ENCODE measurements at regions not wholly inside any gene's neighbourhood (a gene's known extent, or its start where the extent isn't known, plus 50 kb on each side); places are given as distances from the start of the nearest gene placed in this dataset.

DNA sequence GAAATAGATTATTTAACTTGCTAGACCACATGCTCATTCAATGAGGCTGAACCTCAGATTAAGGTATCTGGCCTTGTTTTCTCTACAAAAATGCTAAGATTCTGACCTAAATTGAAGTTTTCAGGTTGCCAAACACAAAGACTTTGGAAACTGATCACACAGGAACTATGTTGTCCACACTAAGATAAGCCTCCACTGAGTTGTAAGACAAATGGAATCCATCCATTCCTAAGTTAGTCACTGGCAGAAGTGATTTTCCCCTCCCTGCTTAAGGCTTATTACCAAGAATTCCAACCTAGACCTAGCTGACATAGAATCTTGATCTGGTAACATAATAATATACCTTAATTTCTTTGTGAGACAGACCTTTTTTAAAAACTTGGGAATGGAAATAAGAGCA lies 608.1 kb downstream of the TENT5A start:
- TF ChIP-seq, protein P1, sequence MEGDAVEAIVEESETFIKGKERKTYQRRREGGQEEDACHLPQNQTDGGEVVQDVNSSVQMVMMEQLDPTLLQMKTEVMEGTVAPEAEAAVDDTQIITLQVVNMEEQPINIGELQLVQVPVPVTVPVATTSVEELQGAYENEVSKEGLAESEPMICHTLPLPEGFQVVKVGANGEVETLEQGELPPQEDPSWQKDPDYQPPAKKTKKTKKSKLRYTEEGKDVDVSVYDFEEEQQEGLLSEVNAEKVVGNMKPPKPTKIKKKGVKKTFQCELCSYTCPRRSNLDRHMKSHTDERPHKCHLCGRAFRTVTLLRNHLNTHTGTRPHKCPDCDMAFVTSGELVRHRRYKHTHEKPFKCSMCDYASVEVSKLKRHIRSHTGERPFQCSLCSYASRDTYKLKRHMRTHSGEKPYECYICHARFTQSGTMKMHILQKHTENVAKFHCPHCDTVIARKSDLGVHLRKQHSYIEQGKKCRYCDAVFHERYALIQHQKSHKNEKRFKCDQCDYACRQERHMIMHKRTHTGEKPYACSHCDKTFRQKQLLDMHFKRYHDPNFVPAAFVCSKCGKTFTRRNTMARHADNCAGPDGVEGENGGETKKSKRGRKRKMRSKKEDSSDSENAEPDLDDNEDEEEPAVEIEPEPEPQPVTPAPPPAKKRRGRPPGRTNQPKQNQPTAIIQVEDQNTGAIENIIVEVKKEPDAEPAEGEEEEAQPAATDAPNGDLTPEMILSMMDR (IDR thresholded peaks at IDR 0.05; ENCODE audit: insufficient read depth, low read length, poor library complexity, severe bottlenecking), result no peak
- no peak for DNase-seq (ENCODE audit: extremely low read depth, insufficient read length)
- no peaks in the 10 kb centered on the region for H3K27me3 ChIP-seq (replicated peaks; ENCODE audit: control insufficient read depth, insufficient read depth, low read length)
- H3K4me3 ChIP-seq (replicated peaks; ENCODE audit: low read depth, low read length), result no peak overlapping the region
- H3K36me3 ChIP-seq (ENCODE audit: control insufficient read depth, insufficient read depth, low read length), result no peaks in the 10 kb centered on the region

DNA sequence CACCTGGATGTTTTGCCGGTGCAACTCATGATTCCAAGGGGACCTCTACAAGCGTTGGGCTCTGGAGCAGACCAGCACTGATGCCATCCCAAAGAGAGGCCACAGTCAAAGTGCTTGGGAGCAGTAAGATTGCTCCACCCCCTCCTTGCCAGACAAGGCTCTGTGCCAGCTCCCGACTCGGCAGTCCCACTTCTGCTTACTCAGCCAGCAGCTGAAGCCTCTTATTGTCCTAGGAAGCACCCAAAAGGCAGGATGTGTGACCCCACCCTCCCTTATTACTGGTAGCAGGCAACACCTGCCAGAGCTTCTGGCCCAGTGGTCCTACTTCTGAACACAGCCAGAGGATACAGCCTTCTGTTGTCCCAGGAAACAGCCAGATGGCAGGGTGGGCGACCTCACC lies 614.2 kb downstream of the TENT5A start:
- H3K36me3 ChIP-seq (ENCODE audit: control insufficient read depth, insufficient read depth, low read length), result no peaks in the 10 kb centered on the region
- TF ChIP-seq, protein P1 (IDR thresholded peaks at IDR 0.05; ENCODE audit: insufficient read depth, low read length, poor library complexity, severe bottlenecking), result no peak
- no peak overlapping the region for H3K4me3 ChIP-seq (replicated peaks; ENCODE audit: low read depth, low read length)
- no peaks in the 10 kb centered on the region for H3K27me3 ChIP-seq (replicated peaks; ENCODE audit: control insufficient read depth, insufficient read depth, low read length)
- no peak for DNase-seq (ENCODE audit: extremely low read depth, insufficient read length)

DNA sequence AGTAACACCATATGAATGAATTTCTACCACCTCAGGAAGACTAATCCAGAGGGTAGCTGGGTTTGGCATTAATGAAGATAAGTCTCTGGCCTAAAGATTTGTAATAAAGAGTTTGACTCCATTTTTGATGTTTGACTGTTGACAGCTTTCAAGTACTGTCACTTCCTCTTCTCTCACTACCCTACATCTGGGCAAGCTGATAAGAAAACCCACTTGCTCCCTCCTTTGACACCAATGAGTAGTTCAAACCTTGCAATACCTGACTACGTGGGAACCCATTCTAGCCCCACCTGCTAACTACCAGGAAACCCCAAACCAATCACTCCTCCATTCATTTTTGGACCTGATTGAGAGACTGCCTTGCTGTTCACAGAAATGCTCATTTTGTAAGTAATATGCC lies 621.5 kb downstream of the TENT5A start:
- H3K27me3 ChIP-seq (replicated peaks; ENCODE audit: control insufficient read depth, insufficient read depth, low read length), result no peaks in the 10 kb centered on the region
- H3K36me3 ChIP-seq (ENCODE audit: control insufficient read depth, insufficient read depth, low read length), result no peaks in the 10 kb centered on the region
- no peak overlapping the region for H3K4me3 ChIP-seq (replicated peaks; ENCODE audit: low read depth, low read length)
- DNase-seq (ENCODE audit: extremely low read depth, insufficient read length), result no peak
- TF ChIP-seq, protein P1 (IDR thresholded peaks at IDR 0.05; ENCODE audit: insufficient read depth, low read length, poor library complexity, severe bottlenecking), result no peak

DNA sequence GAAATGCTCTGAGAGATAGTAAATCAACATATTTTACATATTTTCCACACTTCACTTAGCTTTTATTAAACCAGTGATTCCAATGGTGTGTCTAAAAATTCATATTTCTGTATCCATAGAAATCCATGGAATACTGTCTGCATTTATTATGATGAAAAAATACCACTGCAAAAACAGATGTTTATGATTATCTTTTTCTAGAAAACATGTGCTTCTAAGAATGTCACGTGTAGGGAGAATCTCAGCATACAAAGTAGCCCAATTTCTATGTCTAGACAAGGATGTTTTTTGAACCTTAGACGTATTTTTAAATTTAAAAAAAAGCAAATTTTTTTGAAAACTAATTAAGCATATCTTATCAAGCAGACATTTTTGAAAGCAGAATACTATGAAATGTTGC lies 622.4 kb downstream of the TENT5A start:
- TF ChIP-seq, protein P1 (IDR thresholded peaks at IDR 0.05; ENCODE audit: insufficient read depth, low read length, poor library complexity, severe bottlenecking), result no peak
- H3K4me3 ChIP-seq (replicated peaks; ENCODE audit: low read depth, low read length), result no peak overlapping the region
- no peaks in the 10 kb centered on the region for H3K27me3 ChIP-seq (replicated peaks; ENCODE audit: control insufficient read depth, insufficient read depth, low read length)
- no peak for DNase-seq (ENCODE audit: extremely low read depth, insufficient read length)
- no peaks in the 10 kb centered on the region for H3K36me3 ChIP-seq (ENCODE audit: control insufficient read depth, insufficient read depth, low read length)

DNA sequence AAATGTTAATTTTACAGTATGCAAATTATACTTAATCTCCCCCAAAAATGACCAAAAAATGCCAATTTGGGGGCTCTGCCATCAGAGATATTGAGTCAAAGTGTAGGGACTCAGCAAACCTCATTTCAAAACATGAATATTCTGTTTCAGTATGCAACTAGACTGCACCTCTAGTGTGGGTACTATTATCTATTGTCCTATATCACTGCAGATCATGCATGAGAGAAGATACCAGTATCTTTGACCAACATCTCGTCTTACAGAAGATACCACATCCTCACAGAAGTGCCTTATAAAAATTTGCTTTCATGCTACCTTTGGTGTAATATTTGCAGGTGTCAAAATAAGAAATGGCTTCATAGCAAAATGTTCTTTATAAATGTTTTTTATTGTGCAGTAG lies 623.8 kb downstream of the TENT5A start:
- TF ChIP-seq, protein P1 (IDR thresholded peaks at IDR 0.05; ENCODE audit: insufficient read depth, low read length, poor library complexity, severe bottlenecking), result no peak

DNA sequence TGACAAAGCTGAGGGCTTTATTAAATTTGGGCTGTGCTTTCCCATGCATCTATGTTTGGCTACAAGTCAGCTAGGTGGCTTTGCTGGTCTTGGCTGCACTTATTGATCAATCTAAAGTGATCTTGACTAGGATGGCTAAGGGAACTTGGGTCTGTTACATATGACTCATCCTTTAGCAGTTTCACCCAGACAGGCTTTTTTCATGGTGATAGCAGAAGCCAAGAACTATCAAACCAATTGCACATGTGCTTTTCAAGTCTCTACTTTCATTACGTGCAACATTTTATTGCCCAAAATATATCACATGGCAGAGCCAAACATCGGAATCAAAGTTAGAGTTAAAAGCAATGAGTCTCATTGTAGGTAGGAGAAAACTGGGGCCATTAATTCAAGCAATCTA lies 626.3 kb downstream of the TENT5A start:
- TF ChIP-seq, protein P1 (IDR thresholded peaks at IDR 0.05; ENCODE audit: insufficient read depth, low read length, poor library complexity, severe bottlenecking), result no peak
- DNase-seq (ENCODE audit: extremely low read depth, insufficient read length), result no peak

More for the DNA sequence above, 623.8 kb downstream of the TENT5A start:
- DNase-seq (ENCODE audit: extremely low read depth, insufficient read length), result no peak
- H3K27me3 ChIP-seq (replicated peaks; ENCODE audit: control insufficient read depth, insufficient read depth, low read length), result no peaks in the 10 kb centered on the region
- H3K4me3 ChIP-seq (replicated peaks; ENCODE audit: low read depth, low read length), result no peak overlapping the region
- no peaks in the 10 kb centered on the region for H3K36me3 ChIP-seq (ENCODE audit: control insufficient read depth, insufficient read depth, low read length)

More for the DNA sequence above, 626.3 kb downstream of the TENT5A start:
- Histone ChIP-seq H3K36me3 (ENCODE audit: control insufficient read depth, insufficient read depth, low read length) (no peaks in the 10 kb centered on the region), H3K27me3 (replicated peaks; ENCODE audit: control insufficient read depth, insufficient read depth, low read length) (no peaks in the 10 kb centered on the region), H3K4me3 (replicated peaks; ENCODE audit: low read depth, low read length) (no peak overlapping the region)
